HG02610 (cell line): ENCODE measurements at regions not wholly inside any gene's neighbourhood (a gene's known extent, or its start where the extent isn't known, plus 50 kb on each side); places are given as distances from the start of the nearest gene placed in this dataset.

Source experiments
- ATAC-seq: cut with Tn5 transposase; IDR thresholded peaks from one replicate; pipeline ENCODE4 v1.9.1; 2021; ENCODE audit warnings: mild to moderate bottlenecking, moderate library complexity; ENCODE audit not compliant: unreplicated experiment

- ATAC-seq: no peak
These were observed 726.5 kb upstream of the RIOK2 start for GRCh38 chr5:97909541-97909940.

- no peak for ATAC-seq
These were observed 731.4 kb upstream of the RIOK2 start for GRCh38 chr5:97914483-97914882.

- ATAC-seq: no peak
These were observed 732.1 kb upstream of the RIOK2 start for GRCh38 chr5:97915106-97915505.

GRCh38 chr5:97918057-97918456 is 735.0 kb upstream of the RIOK2 start:
- no peak for ATAC-seq

GRCh38 chr5:97918620-97919019 is 735.6 kb upstream of the RIOK2 start:
- ATAC-seq: no peak

- no peak for ATAC-seq
These were observed 736.7 kb upstream of the RIOK2 start for GRCh38 chr5:97919719-97920118.

- ATAC-seq: no peak
These were observed 739.7 kb upstream of the RIOK2 start for GRCh38 chr5:97922776-97923175.

GRCh38 chr5:97923496-97923895 is 740.4 kb upstream of the RIOK2 start:
- ATAC-seq: peak; percentile 57

GRCh38 chr5:97923997-97924396 is 741.0 kb upstream of the RIOK2 start:
- ATAC-seq: peak; percentile 47

- no peak for ATAC-seq
These were observed 746.3 kb upstream of the RIOK2 start for GRCh38 chr5:97929383-97929782.

GRCh38 chr5:97931829-97932228 is 748.8 kb upstream of the RIOK2 start:
- ATAC-seq: no peak

- ATAC-seq: no peak
These were observed 753.2 kb upstream of the RIOK2 start for GRCh38 chr5:97936231-97936630.

- ATAC-seq: no peak
These were observed 754.8 kb upstream of the RIOK2 start for GRCh38 chr5:97937846-97938245.

- no peak for ATAC-seq
These were observed 760.0 kb upstream of the RIOK2 start for GRCh38 chr5:97943036-97943435.

- no peak for ATAC-seq
These were observed 768.1 kb upstream of the RIOK2 start for GRCh38 chr5:97951139-97951538.

- ATAC-seq: no peak
These were observed 772.4 kb upstream of the RIOK2 start for GRCh38 chr5:97955450-97955849.

GRCh38 chr5:97967292-97967691 is 784.2 kb upstream of the RIOK2 start:
- ATAC-seq: no peak

GRCh38 chr5:97968346-97968745 is 785.3 kb upstream of the RIOK2 start:
- no peak for ATAC-seq

GRCh38 chr5:97979740-97980139 is 793.7 kb upstream of the RGMB start:
- no peak for ATAC-seq

- ATAC-seq: no peak
These were observed 793.2 kb upstream of the RGMB start for GRCh38 chr5:97980291-97980690.

GRCh38 chr5:97986069-97986468 is 787.4 kb upstream of the RGMB start:
- ATAC-seq: no peak

GRCh38 chr5:97991236-97991635 is 782.2 kb upstream of the RGMB start:
- no peak for ATAC-seq

GRCh38 chr5:97998941-97999340 is 774.5 kb upstream of the RGMB start:
- no peak for ATAC-seq

- no peak for ATAC-seq
These were observed 769.0 kb upstream of the RGMB start for GRCh38 chr5:98004463-98004862.
